Stimulated activated CD8-positive, alpha-beta memory T cell treated with anti-CD3 and anti-CD28 coated beads, Interleukin-12 subunit alpha, Interleukin-12 subunit beta, amount 100 ng/mL, for 4 hours (primary cell): ENCODE measurements at regions not wholly inside any gene's neighbourhood (a gene's known extent, or its start where the extent isn't known, plus 50 kb on each side); places are given as distances from the start of the nearest gene placed in this dataset.

Experiments used
- DNase-seq: peaks from one replicate; pipeline ENCODE4 v3.0.0-alpha.2; 2020; ENCODE audit warnings: low read depth

DNA sequence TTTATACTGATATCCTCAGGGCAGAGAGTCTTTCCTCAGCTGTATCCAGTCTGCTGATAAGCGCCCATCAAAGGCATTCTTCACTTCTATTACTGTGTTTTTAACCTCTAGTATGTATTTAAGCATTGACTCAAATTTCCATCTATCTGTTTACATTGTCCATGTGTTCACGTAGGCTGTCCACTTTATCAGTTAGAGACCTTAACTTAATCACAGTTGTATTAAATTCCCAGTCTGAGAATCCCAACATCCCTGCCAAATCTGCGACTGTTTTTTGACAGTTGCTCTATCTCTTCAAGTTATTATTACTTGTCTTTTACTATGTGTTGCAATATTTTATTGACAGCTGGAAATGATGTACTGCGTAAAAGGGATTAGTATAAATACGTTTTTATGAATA lies 1613.7 kb upstream of the MIR17HG start:
- DNase-seq: no peak

DNA sequence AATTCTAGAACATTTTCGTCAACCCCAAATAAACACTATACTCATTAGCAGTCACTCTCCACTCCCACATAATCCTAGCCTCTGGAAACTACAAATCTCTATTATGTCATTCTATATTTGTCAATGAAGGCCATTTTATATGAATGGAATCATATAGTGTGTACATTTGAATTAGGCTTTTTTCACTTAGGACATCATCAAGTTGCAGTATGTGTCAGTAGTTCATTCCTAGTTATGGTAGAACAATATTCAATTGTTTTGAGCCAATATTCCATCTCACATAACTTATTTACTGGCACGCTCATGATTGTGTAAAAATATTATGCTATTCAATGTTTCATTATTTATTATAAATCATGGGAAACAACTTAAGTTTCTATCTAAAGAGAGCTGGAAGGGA lies 1610.4 kb upstream of the MIR17HG start:
- DNase-seq: no peak

DNA sequence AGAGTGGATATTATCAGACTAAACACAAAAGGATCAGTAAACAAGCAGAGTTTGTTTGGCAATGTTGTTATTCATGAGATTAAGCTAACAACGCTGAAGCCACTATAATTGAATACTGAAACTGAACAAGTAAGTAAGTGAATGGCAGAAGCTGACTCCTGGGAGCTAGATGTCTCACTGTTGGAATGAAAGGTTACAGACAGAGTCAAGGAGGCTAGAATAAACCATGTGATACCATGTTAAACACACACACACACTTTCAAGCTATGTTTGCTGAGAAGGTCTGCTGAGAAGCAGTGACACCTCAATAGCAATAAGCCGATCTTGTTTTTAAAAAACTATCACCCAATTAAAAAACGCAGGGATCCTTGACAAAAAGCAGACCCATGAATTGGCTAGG lies 1609.4 kb upstream of the MIR17HG start:
- no peak for DNase-seq

DNA sequence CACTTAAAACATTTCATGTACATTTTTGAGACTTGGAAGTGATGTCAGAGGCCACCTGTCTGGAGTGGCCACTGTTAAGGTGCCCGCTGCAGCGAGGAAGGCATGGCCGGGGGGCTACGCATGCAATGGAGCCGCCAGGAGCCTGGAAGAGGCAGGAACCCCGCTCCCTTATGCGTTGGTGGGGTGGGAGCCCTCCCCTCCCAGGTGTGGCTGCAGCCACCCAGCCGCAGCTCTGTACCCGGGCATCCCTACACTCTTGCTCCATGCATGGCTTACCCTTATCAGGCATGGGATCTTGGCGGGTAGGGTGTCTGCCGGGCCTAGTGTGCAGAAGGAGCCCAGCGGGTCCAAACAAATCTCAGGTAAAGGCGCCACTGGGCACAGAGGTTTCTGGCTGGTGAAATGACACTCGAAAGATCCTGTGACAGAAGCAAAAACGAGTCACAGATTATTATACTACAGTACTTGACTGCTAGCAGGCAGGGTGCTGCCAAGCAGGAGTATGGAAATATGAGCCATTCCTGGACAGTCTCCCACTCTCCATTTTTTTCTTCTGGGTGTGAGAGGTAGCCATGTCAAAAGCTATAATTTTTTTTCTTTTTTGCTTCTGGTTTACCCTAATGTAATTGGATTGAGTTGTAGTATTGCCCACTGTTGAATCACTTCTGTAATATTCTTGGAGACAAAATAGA lies 1606.3 kb upstream of the MIR17HG start:
- DNase-seq: no peak

DNA sequence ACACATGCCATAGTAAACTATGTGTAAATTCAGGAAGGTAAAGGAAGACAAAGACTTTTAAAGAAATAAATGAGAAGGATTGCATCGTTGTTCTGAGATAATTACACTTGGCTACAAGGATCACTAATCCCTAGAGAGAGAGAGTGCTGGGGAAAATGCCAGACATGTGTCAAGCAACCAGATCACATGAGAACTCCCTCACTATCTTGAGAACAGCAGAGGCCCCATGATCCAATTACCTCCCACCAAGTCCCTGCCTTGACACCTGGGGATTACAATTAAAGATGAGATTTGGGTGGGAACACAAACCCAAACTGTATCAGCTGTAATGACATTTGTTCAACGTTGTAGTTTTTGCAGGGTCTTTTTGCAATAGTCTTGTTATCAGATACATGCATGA lies 1600.9 kb upstream of the MIR17HG start:
- DNase-seq: no peak

DNA sequence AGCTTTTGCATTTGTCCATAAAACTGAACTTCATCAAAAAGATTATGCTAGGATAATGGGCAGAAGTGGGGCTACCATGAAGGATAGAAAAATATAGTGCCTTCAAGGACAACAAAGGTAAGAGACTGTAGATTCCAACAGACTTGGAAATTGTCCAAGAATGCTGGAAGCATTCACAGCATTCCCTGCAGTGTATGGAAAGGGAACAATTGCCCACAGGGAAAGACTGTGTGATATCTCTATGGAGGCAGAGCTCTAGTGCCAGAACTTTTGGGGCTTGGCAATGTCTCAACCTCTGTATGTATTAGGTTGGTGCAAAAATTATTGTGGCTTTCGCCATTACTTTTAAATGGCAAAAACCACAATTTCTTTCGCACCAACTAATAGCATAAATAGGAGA lies 1598.8 kb upstream of the MIR17HG start:
- no peak for DNase-seq

DNA sequence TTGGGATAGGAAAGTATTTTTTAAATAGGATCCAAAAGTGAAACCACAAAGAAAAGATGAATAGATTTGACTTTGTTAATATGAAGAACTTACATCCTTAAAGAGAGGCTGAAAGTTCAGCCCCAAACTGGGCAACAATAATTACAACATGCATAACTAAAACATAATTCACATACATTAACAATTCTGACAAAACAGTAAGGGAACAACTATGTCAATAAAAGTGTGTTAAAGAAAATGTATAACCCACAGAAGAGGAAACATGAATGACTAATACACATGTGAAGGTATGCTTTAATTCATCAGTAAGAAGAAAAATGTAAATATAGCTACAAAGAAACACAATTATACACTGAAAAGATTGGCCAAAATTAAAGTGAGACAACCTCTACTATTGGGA lies 1597.6 kb upstream of the MIR17HG start:
- DNase-seq: no peak

DNA sequence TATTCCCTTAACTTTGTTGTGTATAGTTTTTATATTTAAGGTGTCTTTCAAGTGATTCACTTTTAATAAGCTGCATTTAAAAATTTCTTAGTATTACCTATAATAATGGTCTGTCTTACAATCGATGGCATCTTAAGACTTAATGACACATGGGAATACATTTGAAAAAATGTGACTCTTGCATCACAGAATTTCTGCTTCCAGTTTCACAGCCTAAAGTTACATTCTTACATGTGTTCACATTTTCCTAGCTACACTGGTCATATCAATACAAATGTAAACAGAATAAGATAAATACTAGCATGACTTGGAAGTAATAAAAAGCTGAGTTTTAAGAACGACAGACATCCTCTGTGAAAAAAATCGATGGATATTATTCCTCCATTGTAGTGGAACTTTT lies 1597.1 kb upstream of the MIR17HG start:
- DNase-seq: no peak

DNA sequence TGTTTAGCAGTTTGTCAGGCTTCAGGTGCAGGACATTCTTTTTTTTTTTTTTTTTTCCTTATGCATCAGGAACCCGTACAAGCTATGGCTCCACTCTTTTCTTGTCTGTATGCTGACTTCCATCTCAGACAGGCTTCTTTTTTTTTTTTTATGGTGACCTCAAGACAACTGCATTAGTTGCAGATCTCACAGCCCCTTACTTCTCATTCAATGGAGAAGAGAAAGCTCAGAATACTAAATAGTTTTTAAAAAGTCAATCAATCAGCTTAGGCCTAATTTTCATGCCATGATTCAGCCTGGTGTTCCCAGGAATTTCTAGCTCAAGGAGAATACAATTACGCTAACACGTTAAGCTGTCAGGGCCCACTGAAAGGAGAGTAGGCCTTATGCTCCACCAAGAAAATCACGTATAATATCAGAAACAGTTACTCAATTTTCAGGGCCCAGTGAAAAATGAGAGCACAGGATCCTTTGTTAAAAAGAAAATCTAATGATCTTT lies 1596.0 kb upstream of the MIR17HG start:
- no peak for DNase-seq

DNA sequence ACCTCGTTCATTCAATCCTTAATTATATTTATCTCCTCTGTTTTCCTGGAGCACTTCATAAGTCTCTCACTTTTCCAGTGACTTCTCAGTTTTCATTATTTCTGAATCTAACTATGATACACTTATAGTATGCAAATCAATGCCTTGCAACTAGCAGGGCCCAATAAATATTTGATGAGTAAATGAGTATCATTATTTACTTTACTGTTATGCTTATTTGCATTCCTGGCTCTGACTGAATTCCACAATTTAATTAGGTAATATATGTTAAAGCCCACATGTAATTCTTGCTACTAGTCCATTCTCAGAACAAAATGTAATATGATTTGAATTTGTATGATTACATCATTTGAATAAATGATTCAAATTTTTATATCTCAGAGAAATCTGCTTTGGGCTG lies 1595.1 kb upstream of the MIR17HG start:
- no peak for DNase-seq

DNA sequence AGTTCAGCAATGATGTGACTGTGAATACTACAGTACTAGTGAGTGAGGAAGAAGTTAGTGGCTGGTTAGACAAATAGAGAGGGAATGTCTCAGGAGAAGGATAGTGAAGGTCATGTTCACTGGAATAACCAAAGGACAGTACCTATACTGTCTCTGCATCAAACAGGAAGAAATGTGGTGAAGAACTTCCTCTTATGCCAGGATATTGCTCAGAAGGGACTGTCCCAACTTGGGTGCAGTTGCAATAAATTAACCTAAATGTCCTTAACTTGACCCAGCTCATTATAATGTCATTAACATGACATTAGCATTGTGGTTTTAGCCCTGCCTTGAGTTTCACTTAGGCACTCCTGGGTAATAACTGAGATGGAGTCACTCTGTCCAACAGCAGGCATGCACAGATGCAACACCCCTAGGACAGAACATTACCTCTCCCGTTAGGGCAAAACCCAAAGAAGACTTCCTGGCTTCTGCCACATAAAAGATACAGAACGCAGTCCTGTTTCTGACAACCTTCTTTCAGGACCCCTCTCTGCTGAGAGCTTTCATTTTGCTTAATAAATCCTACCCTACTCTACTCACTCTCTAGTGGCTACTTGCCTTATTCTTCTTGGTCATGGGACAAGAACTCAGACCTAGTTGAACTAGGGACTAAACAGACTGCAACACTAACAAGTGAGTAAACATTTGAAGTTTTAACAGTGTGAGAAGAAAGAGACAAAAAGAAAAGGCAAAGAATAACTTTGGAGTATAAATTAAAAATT lies 1591.6 kb upstream of the MIR17HG start:
- DNase-seq: no peak

DNA sequence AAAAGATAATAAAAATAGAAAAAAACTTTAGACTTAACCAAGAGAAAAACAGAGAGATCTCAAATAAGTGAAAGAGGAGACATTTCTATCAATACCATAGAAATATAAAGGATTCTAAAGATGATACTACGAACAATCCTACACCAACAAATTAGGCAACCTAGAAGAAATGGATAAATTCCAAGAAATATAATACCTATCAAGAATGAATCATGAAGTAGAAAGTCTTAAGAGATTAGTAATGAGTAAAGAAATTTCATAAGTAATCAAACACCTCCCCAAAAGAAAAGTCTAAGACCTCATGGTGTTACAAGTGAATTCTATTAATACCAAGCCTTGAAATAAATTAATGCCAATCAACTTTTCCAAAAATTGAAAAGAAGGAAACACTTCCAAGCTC lies 1584.5 kb upstream of the MIR17HG start:
- no peak for DNase-seq

DNA sequence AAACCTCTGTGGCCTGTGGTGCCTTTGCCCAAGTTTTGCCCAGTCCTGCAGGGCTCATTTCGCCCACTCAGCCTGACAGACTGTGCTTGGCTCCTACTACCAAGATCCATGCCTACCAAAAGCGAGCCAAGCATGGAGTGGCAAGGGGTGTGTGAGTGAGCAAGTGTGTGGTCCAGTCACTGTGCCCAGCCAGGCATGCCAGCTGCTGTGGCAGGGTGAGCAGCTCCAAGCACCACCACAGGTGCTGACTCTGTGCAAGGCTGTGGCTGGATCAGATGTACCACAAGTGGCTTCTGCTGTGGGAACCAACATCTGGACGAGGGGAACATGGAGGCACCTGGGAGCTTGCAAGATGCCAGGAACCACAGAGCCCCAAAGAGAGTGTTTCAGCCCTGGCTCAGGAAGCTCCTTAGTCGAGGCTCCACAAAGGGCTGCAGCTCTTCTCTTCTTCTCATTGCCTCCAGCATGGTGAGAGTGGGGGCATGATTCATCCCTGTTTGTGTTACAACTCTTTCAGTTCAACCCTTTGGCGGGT lies 1564.2 kb upstream of the MIR17HG start:
- no peak for DNase-seq

DNA sequence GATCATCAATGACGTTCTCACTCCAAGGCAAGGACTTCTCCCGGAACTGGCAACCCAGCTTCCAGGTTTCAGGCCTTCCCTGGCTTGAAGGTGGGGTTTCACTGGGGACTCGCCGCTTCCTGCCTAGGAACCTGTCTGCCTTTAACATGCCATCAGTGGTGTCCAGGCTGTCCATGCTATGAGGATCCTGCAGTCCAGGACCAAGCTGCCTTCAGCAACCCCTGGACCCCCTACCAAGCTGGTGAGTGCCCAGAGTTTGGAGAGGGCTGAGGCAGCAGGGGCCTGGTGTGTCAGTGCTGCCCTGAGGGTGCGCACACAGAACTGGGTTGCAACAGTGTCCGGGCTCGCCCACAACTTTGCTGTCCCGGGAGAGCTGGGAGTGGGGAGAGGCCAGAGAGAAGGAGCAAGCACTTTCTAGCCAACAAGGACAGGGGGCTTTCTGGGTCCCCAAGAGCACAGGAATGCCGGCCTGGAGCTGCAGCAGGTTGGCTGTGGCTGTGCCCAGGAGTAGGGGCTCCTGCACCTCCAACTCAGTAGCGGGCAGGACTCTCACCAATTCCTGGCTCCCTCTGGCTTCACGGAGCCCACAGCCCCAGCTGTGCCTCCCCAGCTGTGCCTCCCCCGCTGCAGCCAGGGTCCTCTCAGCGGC lies 1563.2 kb upstream of the MIR17HG start:
- DNase-seq: no peak

DNA sequence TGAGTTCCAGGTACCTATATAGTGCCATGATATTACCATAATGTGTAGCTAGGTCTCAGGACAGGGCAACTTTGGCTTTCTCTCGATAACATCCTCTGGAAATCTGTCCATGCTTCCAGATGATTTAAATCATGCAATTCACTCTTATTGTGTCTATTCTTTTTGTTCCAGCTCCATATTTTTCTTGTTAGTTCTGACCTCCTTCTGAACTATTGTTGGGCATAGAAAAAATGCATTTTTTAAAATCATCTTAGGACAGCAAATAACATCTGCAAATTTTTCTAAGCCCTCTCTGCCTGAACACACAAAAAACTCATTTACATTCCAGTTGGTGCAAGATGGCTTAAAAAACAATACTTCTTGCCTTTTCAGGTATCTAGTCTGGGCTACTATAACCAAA lies 1561.0 kb upstream of the MIR17HG start:
- no peak for DNase-seq

DNA sequence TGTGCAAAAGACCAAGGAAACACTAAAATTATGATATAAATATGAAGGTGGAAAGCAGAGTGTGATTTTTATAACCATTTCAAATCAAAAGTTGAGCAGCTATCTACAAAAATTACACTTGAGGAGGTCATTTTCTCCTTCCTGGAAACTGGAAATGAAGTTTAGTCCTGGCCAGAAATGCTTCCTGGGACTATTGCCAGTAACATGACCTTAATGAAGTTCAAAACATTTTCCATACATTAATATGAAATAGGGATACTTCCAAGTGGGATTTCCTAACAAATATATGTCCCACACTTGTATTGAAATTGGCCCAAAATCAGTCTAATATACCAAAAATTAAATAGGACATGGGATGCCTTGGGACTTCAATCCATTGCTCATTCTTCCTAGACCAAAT lies 1556.8 kb upstream of the MIR17HG start:
- DNase-seq: no peak

DNA sequence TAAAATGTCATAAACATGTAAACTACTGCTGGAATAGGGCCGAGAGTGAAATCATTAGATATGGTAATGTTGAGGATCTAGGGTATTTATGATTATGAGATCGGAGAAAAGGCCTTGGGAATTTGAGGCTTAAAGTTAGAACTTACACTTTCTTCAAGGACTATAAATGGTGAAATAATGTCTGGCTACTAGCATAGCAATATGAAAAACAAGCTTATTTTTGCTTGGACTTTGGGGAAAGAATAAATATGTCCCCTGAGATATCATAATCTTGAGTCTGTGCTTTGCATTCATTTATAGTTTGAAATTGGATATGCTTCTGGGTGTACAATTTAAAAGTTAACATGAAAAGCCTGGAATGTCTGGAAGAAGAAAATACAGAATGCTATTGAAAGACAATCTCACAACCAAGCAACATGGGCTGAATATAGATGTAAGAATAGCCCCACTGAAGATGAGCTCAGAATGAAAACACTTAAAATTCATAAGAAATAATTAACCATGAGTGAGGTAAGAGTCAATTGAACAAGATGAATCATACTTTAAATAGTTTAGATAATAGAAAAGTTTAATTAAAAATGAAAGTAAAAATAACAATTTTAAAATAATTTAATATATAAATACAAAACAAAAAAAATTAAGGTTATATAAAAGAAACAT lies 1555.4 kb upstream of the MIR17HG start:
- DNase-seq: no peak

DNA sequence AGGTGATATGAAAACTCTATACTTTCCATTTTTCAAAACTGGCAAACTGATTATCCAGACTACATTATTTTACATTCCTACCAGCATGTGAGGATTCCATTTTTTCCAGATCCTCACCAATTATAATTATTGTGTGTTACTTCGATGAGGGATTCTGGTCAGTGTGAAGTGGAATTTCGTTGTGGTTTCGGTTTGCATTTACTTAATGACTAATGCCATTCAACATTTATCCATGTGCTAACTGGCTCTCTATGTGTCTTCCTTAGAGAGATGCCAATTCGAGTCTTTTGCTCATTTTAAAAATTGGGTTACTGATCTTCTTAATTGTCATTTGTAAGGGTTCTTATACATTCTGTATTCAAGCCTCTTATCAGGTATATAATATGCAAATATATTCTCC lies 1551.3 kb upstream of the MIR17HG start:
- DNase-seq: no peak

DNA sequence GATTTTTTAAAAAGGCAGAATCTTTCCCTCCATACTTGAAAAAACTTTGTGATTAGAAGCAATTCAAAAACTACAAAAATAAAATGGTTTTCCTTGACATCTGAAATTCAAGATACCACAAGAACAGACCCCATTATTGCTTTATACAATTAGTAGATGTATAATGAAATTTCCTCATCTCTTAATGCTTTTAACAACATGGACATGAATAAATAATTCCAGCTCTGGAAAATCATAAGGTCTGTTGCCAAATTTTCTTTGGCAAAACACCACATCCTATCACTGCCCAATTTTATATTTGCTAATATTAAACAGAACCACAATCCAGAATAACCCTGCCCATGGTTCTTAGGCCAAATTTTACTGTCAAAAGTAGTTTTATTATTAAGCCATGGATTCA lies 1543.6 kb upstream of the MIR17HG start:
- no peak for DNase-seq

DNA sequence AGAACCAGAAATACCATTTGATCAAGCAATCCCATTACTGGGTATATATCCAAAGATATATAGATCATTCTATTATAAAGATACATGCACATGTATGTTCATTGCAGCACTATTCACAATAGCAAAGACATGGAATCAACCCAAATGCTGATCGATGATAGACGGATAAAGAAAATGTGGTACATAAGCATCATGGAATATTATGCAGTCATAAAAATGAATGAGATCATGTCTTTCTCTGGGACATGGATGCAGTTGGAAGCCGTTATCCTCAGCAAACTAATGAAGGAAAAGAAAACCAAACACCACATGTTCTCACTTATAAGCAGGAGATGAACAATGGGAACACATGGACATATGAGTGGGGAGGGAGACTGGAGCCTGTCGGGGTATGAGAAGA lies 1540.9 kb upstream of the MIR17HG start:
- no peak for DNase-seq

DNA sequence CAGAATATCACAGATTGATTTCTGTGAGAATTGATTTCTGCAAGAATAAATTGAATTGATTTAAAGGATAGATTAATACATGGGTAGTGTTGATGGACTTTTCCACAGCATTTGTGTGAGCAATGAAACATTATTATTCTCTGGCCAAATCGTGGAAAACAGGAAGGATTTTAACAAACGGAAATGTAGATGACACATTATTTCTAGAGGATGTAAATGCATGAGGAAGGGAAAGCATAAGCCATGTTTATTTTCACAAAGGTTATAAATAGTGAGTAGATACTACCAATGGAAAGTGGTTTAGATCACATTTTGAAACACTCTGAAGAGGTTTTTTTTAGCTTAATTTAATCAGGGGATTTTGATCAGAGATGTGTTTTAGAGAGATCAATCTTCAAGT lies 1534.6 kb upstream of the MIR17HG start:
- no peak for DNase-seq

DNA sequence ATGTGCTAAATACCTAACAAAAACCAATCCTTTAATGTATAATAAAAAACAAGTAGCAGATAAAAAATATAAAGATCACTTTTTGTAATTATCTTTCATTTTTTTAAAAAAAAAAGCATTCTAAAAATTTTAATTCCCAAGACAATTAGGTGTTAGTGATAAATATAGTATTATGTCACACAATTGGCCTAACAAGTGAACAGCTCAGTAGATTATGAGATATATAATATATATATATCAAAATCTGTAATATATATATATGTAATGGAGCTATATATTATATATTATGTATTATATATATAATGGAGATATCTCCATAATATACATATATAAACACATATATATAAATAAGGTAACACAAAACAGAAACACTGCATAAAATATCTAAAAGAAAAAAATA lies 1531.1 kb upstream of the MIR17HG start:
- DNase-seq: no peak

DNA sequence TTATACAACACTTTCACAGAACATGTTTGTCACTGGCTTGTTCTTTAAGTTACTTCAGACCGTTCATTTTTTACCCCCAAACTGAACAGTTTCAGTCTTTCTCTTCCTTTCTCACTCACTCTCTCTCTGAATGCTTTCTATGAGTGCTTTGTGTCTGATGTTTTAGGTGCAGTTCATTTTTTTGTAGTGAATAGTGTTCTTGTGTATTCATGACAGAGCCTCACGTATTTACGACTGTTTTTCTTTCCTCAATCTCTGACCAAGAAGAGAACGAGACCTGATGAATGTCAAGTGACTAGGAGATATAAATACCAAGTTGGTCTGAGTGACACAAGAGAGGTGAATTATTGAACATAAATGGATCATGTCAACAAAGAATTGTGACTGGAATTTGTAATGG lies 1525.0 kb upstream of the MIR17HG start:
- no peak for DNase-seq
